ENCODE measurements at regions not wholly inside any gene's neighbourhood (a gene's known extent, or its start where the extent isn't known, plus 50 kb on each side); places are given as distances from the start of the nearest gene placed in this dataset.

- no peak overlapping the region for H3K4me3 Mint-ChIP-seq
- DNase-seq (ENCODE audit: extremely low spot score, unreplicated experiment): no peak
- peaks cover 5% of the 10 kb centered on the region for H3K9me3 Mint-ChIP-seq
- TF ChIP-seq, protein P1, sequence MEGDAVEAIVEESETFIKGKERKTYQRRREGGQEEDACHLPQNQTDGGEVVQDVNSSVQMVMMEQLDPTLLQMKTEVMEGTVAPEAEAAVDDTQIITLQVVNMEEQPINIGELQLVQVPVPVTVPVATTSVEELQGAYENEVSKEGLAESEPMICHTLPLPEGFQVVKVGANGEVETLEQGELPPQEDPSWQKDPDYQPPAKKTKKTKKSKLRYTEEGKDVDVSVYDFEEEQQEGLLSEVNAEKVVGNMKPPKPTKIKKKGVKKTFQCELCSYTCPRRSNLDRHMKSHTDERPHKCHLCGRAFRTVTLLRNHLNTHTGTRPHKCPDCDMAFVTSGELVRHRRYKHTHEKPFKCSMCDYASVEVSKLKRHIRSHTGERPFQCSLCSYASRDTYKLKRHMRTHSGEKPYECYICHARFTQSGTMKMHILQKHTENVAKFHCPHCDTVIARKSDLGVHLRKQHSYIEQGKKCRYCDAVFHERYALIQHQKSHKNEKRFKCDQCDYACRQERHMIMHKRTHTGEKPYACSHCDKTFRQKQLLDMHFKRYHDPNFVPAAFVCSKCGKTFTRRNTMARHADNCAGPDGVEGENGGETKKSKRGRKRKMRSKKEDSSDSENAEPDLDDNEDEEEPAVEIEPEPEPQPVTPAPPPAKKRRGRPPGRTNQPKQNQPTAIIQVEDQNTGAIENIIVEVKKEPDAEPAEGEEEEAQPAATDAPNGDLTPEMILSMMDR (conservative IDR thresholded peaks at IDR 0.05): no peak
- no peaks in the 10 kb centered on the region for H3K36me3 Mint-ChIP-seq
- no peaks in the 10 kb centered on the region for H3K27me3 Mint-ChIP-seq
- H3K27ac Mint-ChIP-seq: no peak overlapping the region
- H3K4me1 Mint-ChIP-seq (ENCODE audit: unreplicated experiment): peaks cover 8% of the 10 kb centered on the region
Observed at GRCh38 chr4:148951346-148951745, 509.1 kb upstream of the NR3C2 start.

GRCh38 chr4:148946271-148946670, 504.1 kb upstream of the NR3C2 start:
- Mint-ChIP-seq H3K4me1 (ENCODE audit: unreplicated experiment) (peaks cover 8% of the 10 kb centered on the region), H3K27me3 (peaks cover 3% of the 10 kb centered on the region)
- TF ChIP-seq, protein P1 (conservative IDR thresholded peaks at IDR 0.05): no peak

DNA sequence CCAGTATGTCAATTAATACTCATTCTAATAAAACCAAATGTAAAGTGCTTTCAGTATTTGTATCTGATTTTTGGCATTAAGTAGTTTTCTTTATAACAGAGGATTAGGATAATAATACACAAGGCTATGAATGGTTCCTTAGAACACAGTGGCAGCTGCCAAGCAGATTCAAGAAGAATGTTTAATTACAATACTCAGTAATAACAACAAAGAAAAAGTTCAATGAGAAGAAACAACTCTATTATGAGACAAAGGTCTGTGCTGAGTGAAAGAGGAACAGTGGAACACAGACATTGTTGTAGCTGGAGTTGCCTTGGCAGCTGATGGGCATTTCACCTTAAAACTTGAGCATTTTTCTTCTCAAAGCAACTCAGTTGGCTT, 502.6 kb upstream of the NR3C2 start:
- no peak for DNase-seq (ENCODE audit: extremely low spot score, unreplicated experiment)
- Mint-ChIP-seq H3K4me1 (ENCODE audit: unreplicated experiment) (peaks cover 8% of the 10 kb centered on the region), H3K9me3 (peaks cover 6% of the 10 kb centered on the region), H3K27ac (no peak overlapping the region), H3K4me3 (no peak overlapping the region), H3K36me3 (no peaks in the 10 kb centered on the region), H3K27me3 (peaks cover 3% of the 10 kb centered on the region)
- TF ChIP-seq, protein P1 (conservative IDR thresholded peaks at IDR 0.05): no peak

More at GRCh38 chr4:148946271-148946670, 504.1 kb upstream of the NR3C2 start:
- H3K4me3 Mint-ChIP-seq: no peak overlapping the region
- no peak overlapping the region for H3K27ac Mint-ChIP-seq
- peaks cover 6% of the 10 kb centered on the region for H3K9me3 Mint-ChIP-seq
- DNase-seq (ENCODE audit: extremely low spot score, unreplicated experiment): no peak
- no peaks in the 10 kb centered on the region for H3K36me3 Mint-ChIP-seq

DNA sequence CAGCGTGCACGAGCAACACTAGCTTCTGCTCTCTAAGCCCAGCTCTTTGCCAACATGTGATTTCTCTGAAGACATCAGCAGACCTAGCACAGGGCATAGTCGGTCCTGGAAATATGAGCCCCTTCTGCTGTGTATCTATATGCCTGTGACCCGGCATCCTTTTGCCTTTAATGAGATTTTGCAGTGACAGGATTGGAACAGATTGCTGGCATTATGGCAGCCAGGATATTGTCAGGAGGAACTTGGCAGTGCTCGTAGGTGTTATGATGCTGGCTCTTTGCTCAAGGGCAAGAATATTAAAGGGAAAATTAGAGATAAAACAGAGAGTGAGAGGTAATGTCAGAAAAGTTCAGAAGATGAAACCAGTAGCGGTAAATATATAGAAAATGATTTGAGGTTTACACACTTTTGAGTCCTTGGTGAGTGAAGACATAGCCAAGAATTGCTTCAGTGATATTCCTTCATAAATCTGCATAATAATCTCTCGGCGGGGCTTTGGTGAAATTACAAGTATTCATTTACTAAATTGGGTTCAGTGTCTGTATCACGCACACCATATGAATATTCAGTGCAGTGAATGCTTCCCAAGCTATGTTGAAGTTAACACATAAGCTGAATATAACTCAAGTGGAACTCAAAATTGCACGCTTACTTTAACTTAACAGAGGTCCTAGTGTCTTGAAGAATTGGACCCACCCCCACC, 502.1 kb upstream of the NR3C2 start:
- DNase-seq (ENCODE audit: extremely low spot score, unreplicated experiment): no peak
- no peaks in the 10 kb centered on the region for H3K36me3 Mint-ChIP-seq
- peaks cover 10% of the 10 kb centered on the region for H3K4me1 Mint-ChIP-seq (ENCODE audit: unreplicated experiment)
- peaks cover 6% of the 10 kb centered on the region for H3K9me3 Mint-ChIP-seq
- no peak overlapping the region for H3K27ac Mint-ChIP-seq
- TF ChIP-seq, protein P1 (conservative IDR thresholded peaks at IDR 0.05): no peak
- no peak overlapping the region for H3K4me3 Mint-ChIP-seq
- peaks cover 6% of the 10 kb centered on the region for H3K27me3 Mint-ChIP-seq

- TF ChIP-seq, protein P1 (conservative IDR thresholded peaks at IDR 0.05): no peak
- no peak overlapping the region for H3K27ac Mint-ChIP-seq
- DNase-seq (ENCODE audit: extremely low spot score, unreplicated experiment): no peak
- H3K36me3 Mint-ChIP-seq: no peaks in the 10 kb centered on the region
- H3K9me3 Mint-ChIP-seq: peaks cover 13% of the 10 kb centered on the region
- H3K4me3 Mint-ChIP-seq: no peak overlapping the region
- peaks cover 6% of the 10 kb centered on the region for H3K4me1 Mint-ChIP-seq (ENCODE audit: unreplicated experiment)
- H3K27me3 Mint-ChIP-seq: peaks cover 21% of the 10 kb centered on the region
Observed at GRCh38 chr4:148934926-148935578, 492.8 kb upstream of the NR3C2 start.
